Astrocyte of the cerebellum (primary cell): ENCODE measurements at regions not wholly inside any gene's neighbourhood (a gene's known extent, or its start where the extent isn't known, plus 50 kb on each side); places are given as distances from the start of the nearest gene placed in this dataset.

ENCODE experiments used
- DNase-seq: peaks from one replicate; pipeline ENCODE4 v3.0.0-alpha.2; 2011; ENCODE audit warnings: low read depth
- H3K4me3 ChIP-seq: 2 replicates; pipeline ENCODE4 v1.5.1; 2011; ENCODE audit warnings: mild to moderate bottlenecking, low read depth, low read length, moderate library complexity
- CTCF ChIP-seq: IDR thresholded peaks from 2 replicates; pipeline ENCODE4 v1.5.1; 2012; ENCODE audit warnings: low read length, low read depth, moderate library complexity, mild to moderate bottlenecking; ENCODE audit errors: missing control alignments
- in situ Hi-C: cut with HindIII; loops from 2 replicates; pipeline ENCODE4 v1.10.0; 2017; ENCODE audit warnings: low sequenced_read_pairs

- DNase-seq = peak; percentile 61
- TF ChIP-seq CTCF = no peak
- H3K4me3 ChIP-seq = no peak overlapping the region
- in situ Hi-C loops = no loop called here
Observed at GRCh38 chr3:63067999-63068645, 192.9 kb upstream of the CADPS start.

- in situ Hi-C loops = no loop called here
- TF ChIP-seq CTCF = no peak
- H3K4me3 ChIP-seq = no peak overlapping the region
- DNase-seq = no peak
Observed at GRCh38 chr3:63069806-63070475, 194.7 kb upstream of the CADPS start.

GRCh38 chr3:63070476-63070810 lies 195.2 kb upstream of the CADPS start:
- in situ Hi-C loops = no loop called here
- no peak for TF ChIP-seq CTCF
- no peak for DNase-seq
- H3K4me3 ChIP-seq = no peak overlapping the region

GRCh38 chr3:63076357-63076756 lies 201.1 kb upstream of the CADPS start:
- in situ Hi-C loops = no loop called here
- no peak overlapping the region for H3K4me3 ChIP-seq
- no peak for TF ChIP-seq CTCF
- DNase-seq = no peak

GRCh38 chr3:63086190-63086589 lies 191.9 kb upstream of the SYNPR start:
- in situ Hi-C loops = no loop called here
- no peak overlapping the region for H3K4me3 ChIP-seq
- TF ChIP-seq CTCF = no peak
- DNase-seq = no peak

GRCh38 chr3:63089007-63089750 lies 188.9 kb upstream of the SYNPR start:
- in situ Hi-C loops = no loop called here
- H3K4me3 ChIP-seq = no peak overlapping the region
- TF ChIP-seq CTCF = no peak
- no peak for DNase-seq
